HepG2 (cell line): ENCODE measurements at regions not wholly inside any gene's neighbourhood (a gene's known extent, or its start where the extent isn't known, plus 50 kb on each side); places are given as distances from the start of the nearest gene placed in this dataset.

Experiments used
- ATAC-seq: fragments of 200-7000 bp; cut with Tn5 transposase; 3 replicates; pipeline ENCODE4 v1.9.1; 2020; ENCODE audit warnings: mild to moderate bottlenecking, moderate library complexity
- BruUV-seq: library from RNA; stranded (reverse); fragments of 400-500 nt; replicated peaks from 2 replicates; lab custom pipeline; 2021; lab: Mats Ljungman, UMichigan
- CTCF ChIA-PET: fragments of 300-600 bp; formaldehyde crosslinking; extraction: SDS; loops from one replicate; lab custom pipeline; 2021; ENCODE audit warnings: low total read pairs, inconsistent platforms, low intra/inter-chr PET ratio; lab: Yijun Ruan, JAX
- POLR2A ChIA-PET: fragments of 350-600 bp; sonication (Branson Sonifier 250); formaldehyde crosslinking; loops from one replicate; lab custom pipeline; 2020; ENCODE audit warnings: antibody characterized with exemption, inconsistent platforms; lab: Yijun Ruan, JAX
- DNase-seq: peaks from one replicate; pipeline ENCODE4 v3.0.0-alpha.2; 2015; ENCODE audit warnings: low spot score
- FAIRE-seq: peaks from 3 replicates; lab custom pipeline; 2011; peaks lifted over from hg19 to GRCh38; lab: Jason Lieb, UNC
- H2AFZ ChIP-seq: one replicate; pipeline ENCODE4 v1.6.1; 2011; ENCODE audit warnings: low read length, inconsistent platforms
- H3K27ac ChIP-seq: fragments of 300-600 bp; 3 replicates; pipeline ENCODE4 v1.8.0; 2011; ENCODE audit warnings: mixed run types, mild to moderate bottlenecking, mixed read lengths, low read length, inconsistent platforms; ENCODE audit not compliant: insufficient read depth; ENCODE audit errors: extremely low read length
- H3K27me3 ChIP-seq, 2 experiments: fragments of 200-600 bp in 1 of 2; 2 replicates in 1 of 2; 3 replicates in 1 of 2; pipeline versions ENCODE4 v1.6.0 to v1.8.0; 2011; ENCODE audit warnings: low read length in 2 of 2, mild to moderate bottlenecking in 2 of 2, moderate library complexity in 2 of 2, inconsistent platforms in 1 of 2; ENCODE audit not compliant: insufficient read depth in 2 of 2, control insufficient read depth in 1 of 2
- H3K36me3 ChIP-seq, 2 experiments: fragments of 200-600 bp in 1 of 2; replicated peaks in 1 of 2; 2 replicates in 1 of 2; 3 replicates in 1 of 2; pipeline versions ENCODE4 v1.5.1 to v1.8.0; 2011; ENCODE audit warnings: low read length in 2 of 2, inconsistent platforms in 1 of 2; ENCODE audit not compliant: insufficient read depth in 2 of 2, control insufficient read depth in 1 of 2
- H3K4me1 ChIP-seq: 2 replicates; pipeline ENCODE4 v1.5.1; 2012; ENCODE audit warnings: low read length, inconsistent platforms; ENCODE audit not compliant: insufficient read depth
- H3K4me2 ChIP-seq: 2 replicates; pipeline ENCODE4 v1.6.0; 2011; ENCODE audit warnings: low read depth, low read length, inconsistent platforms
- H3K4me3 ChIP-seq, 3 experiments: fragments of 200-600 bp in 1 of 3; sonication (generic), shearing (Covaris generic) in 1 of 3; replicated peaks in 1 of 3; 2 replicates each; pipeline ENCODE4 v1.5.1; 2011 to 2016; ENCODE audit warnings: low read length in 3 of 3, inconsistent platforms in 2 of 3, low read depth in 2 of 3, mild to moderate bottlenecking in 2 of 3, control low read depth in 1 of 3, mixed read lengths in 1 of 3; ENCODE audit not compliant: insufficient read depth in 1 of 3
- H3K79me2 ChIP-seq: one replicate; pipeline ENCODE4 v1.6.1; 2011; ENCODE audit warnings: low read length, inconsistent platforms; ENCODE audit not compliant: insufficient read depth
- H3K9ac ChIP-seq: 2 replicates; pipeline ENCODE4 v1.6.0; 2011; ENCODE audit warnings: mild to moderate bottlenecking, low read depth, low read length, inconsistent platforms; ENCODE audit not compliant: insufficient read depth
- H3K9me3 ChIP-seq: 2 replicates; pipeline ENCODE4 v1.5.1; 2012; ENCODE audit warnings: mild to moderate bottlenecking, low read length
- H4K20me1 ChIP-seq: 2 replicates; pipeline ENCODE4 v1.6.0; 2011; ENCODE audit warnings: inconsistent platforms, mild to moderate bottlenecking, low read length, moderate library complexity; ENCODE audit not compliant: insufficient read depth
- CCDC6 ChIP-seq: sonication (generic); formaldehyde crosslinking; IDR thresholded peaks from 2 replicates; pipeline ENCODE4 v1.8.1; 2022; ENCODE audit warnings: mild to moderate bottlenecking, missing genetic modification reagents, moderate library complexity
- HHEX ChIP-seq: IDR thresholded peaks from 2 replicates; pipeline ENCODE4 v1.6.1; 2016; ENCODE audit warnings: control low read depth
- HNRNPH1 ChIP-seq: fragments of 200-400 bp; formaldehyde crosslinking; optimal IDR thresholded peaks from 2 replicates; pipeline ENCODE3; 2017; ENCODE audit warnings: mild to moderate bottlenecking, low read depth, low read length
- KMT2A ChIP-seq: sonication (generic); formaldehyde crosslinking; IDR thresholded peaks from 2 replicates; pipeline ENCODE4 v1.4.0; 2020; ENCODE audit warnings: missing genetic modification reagents
- NONO ChIP-seq, 2 experiments: fragments of 450-650 bp in 1 of 2; sonication (generic) in 1 of 2; formaldehyde crosslinking in 1 of 2; IDR thresholded peaks in 1 of 2; conservative IDR thresholded peaks in 1 of 2; 2 replicates each; pipeline versions ENCODE4 v1.6.1 to v1.8.0; 2017 to 2022; ENCODE audit warnings: mild to moderate bottlenecking in 1 of 2, missing genetic modification reagents in 1 of 2, moderate library complexity in 1 of 2
- STAT5B ChIP-seq: sonication (generic); formaldehyde crosslinking; IDR thresholded peaks from 2 replicates; pipeline ENCODE4 v1.4.0; 2020; ENCODE audit warnings: missing genetic modification reagents
- ZBTB7A ChIP-seq: sonication (generic); formaldehyde crosslinking; IDR thresholded peaks from 2 replicates; pipeline ENCODE4 v1.8.0; 2022; ENCODE audit warnings: mild to moderate bottlenecking, missing genetic modification reagents
- ZNF121 ChIP-seq: sonication (generic); formaldehyde crosslinking; IDR thresholded peaks from 2 replicates; pipeline ENCODE4 v1.5.0; 2020; ENCODE audit warnings: mild to moderate bottlenecking, missing genetic modification reagents
- ZNF614 ChIP-seq: IDR thresholded peaks from 2 replicates; pipeline ENCODE4 v1.6.1; 2018; ENCODE audit warnings: missing biosample characterization, missing genetic modification reagents, inconsistent platforms, borderline replicate concordance
- ZNF616 ChIP-seq: sonication (generic); formaldehyde crosslinking; IDR thresholded peaks from 2 replicates; pipeline ENCODE4 v1.5.0; 2020; ENCODE audit warnings: low read depth, mild to moderate bottlenecking, missing genetic modification reagents
- ZNF724P ChIP-seq: sonication (generic); formaldehyde crosslinking; IDR thresholded peaks from 2 replicates; pipeline ENCODE4 v1.8.0; 2022; ENCODE audit warnings: missing genetic modification reagents, borderline replicate concordance
- WGBS: methylation state at CpG from one replicate; pipeline ENCODE4 v1.1.6; 2017; ENCODE audit warnings: low lambda C conversion rate; 5-methylcytosine and 5-hydroxymethylcytosine counted together
- in situ Hi-C: cut with HindIII; loops from 2 replicates; pipeline ENCODE4 v1.10.0; 2017; ENCODE audit warnings: low pct_unique_long_range_greater_than_20kb; ENCODE audit not compliant: extremely low pct_ligation_motif_present
- intact Hi-C: fragments of 100-400 bp; cut with micrococcal nuclease; formaldehyde crosslinking; loops from one replicate; pipeline ENCODE4 v1.10.0; 2022; ENCODE audit not compliant: unreplicated experiment
- TF ChIP-seq, protein P1 (sequence below): sonication (generic); formaldehyde crosslinking; IDR thresholded peaks from 2 replicates; pipeline ENCODE4 v1.4.0; 2020; ENCODE audit warnings: mild to moderate bottlenecking, missing genetic modification reagents, borderline replicate concordance
- TF ChIP-seq, protein P2 (sequence below): sonication (generic); formaldehyde crosslinking; IDR thresholded peaks from 2 replicates; pipeline ENCODE4 v1.4.0; 2020; ENCODE audit warnings: missing genetic modification reagents, borderline replicate concordance
- TF ChIP-seq, protein P3 (sequence below): sonication (generic); formaldehyde crosslinking; conservative IDR thresholded peaks from 2 replicates; pipeline ENCODE4 v1.4.0; 2020; ENCODE audit warnings: missing genetic modification reagents

DNA sequence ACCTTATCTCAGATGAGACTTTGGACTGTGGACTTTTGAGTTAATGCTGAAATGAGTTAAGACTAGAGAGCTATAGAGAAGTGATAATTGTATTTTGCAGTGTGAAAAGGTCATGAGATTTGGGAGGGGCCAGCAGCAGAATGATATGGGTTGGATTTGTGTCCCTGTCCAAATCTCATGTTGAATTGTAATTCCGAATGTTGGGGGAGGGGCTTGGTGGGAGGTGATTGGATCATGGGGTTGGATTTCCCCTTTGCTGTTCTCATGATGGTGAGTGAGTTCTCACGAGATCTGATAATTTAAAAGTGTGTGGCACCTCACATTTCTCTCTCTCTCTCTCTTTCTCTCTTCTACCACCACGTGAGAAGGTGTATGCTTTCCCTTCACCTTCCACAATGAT, 777.8 kb upstream of the LUZP2 start (continued):
- TF ChIP-seq ZBTB7A (no peak), HHEX (CRISPR knock-in tag) (no peak), HNRNPH1 (no peak), ZNF121 (no peak), ZNF616 (CRISPR knock-in tag) (no peak)

DNA sequence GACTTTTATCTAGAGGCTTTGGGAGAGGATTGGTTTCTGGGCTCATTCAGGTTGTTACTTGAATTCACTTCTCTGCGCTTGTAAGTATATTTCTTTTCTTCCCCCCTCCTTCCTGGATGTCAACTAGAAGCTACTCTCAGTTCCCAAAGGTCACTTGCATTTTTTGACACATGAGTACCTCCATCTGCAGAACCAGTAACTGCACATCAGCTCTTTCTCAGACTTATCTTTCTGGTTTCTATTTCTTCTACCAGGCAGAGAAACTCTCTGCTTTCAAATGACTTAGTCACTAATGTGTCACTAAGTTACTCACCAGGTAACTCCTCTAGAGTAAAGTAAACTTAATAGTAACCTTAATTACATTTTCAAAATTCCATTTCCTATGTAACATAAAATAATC, 773.0 kb upstream of the LUZP2 start:
- no peak for FAIRE-seq
- no peak for DNase-seq
- Histone ChIP-seq H2AFZ (no peak overlapping the region), H3K4me1 (no peaks in the 10 kb centered on the region), H4K20me1 (no peaks in the 10 kb centered on the region), H3K79me2 (no peaks in the 10 kb centered on the region), H3K4me3 (no peak overlapping the region), H3K9me3 (peaks cover 6% of the 10 kb centered on the region; the same call in 1 of the 2 replicates), H3K36me3 (no peaks in the 10 kb centered on the region), H3K27me3 (no peaks in the 10 kb centered on the region; a peak in 1 of 5 replicates), H3K27ac (no peak overlapping the region), H3K9ac (no peak overlapping the region), H3K4me2 (no peak overlapping the region)
- BruUV-seq = no TSS peak
- ChIA-PET POLR2A (no interaction called here), CTCF (no interaction called here)
- in situ Hi-C loops = no loop called here
- 18% methylated on average over 1 of the region's 1 CpG for WGBS
- ATAC-seq = no peak
- intact Hi-C loops = no loop called here
- TF ChIP-seq ZNF724P (CRISPR knock-in tag) = no peak
- no peak for TF ChIP-seq NONO (IDR thresholded peaks at IDR 0.05)
- no peak for TF ChIP-seq NONO (CRISPR knock-in tag; conservative IDR thresholded peaks at IDR 0.05)
- no peak for TF ChIP-seq KMT2A (CRISPR knock-in tag)
- TF ChIP-seq, protein P1, sequence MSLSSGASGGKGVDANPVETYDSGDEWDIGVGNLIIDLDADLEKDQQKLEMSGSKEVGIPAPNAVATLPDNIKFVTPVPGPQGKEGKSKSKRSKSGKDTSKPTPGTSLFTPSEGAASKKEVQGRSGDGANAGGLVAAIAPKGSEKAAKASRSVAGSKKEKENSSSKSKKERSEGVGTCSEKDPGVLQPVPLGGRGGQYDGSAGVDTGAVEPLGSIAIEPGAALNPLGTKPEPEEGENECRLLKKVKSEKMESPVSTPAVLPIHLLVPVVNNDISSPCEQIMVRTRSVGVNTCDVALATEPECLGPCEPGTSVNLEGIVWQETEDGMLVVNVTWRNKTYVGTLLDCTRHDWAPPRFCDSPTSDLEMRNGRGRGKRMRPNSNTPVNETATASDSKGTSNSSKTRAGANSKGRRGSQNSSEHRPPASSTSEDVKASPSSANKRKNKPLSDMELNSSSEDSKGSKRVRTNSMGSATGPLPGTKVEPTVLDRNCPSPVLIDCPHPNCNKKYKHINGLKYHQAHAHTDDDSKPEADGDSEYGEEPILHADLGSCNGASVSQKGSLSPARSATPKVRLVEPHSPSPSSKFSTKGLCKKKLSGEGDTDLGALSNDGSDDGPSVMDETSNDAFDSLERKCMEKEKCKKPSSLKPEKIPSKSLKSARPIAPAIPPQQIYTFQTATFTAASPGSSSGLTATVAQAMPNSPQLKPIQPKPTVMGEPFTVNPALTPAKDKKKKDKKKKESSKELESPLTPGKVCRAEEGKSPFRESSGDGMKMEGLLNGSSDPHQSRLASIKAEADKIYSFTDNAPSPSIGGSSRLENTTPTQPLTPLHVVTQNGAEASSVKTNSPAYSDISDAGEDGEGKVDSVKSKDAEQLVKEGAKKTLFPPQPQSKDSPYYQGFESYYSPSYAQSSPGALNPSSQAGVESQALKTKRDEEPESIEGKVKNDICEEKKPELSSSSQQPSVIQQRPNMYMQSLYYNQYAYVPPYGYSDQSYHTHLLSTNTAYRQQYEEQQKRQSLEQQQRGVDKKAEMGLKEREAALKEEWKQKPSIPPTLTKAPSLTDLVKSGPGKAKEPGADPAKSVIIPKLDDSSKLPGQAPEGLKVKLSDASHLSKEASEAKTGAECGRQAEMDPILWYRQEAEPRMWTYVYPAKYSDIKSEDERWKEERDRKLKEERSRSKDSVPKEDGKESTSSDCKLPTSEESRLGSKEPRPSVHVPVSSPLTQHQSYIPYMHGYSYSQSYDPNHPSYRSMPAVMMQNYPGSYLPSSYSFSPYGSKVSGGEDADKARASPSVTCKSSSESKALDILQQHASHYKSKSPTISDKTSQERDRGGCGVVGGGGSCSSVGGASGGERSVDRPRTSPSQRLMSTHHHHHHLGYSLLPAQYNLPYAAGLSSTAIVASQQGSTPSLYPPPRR (CRISPR knock-in tag) = no peak
- no peak for TF ChIP-seq STAT5B (CRISPR knock-in tag)
- TF ChIP-seq, protein P2, sequence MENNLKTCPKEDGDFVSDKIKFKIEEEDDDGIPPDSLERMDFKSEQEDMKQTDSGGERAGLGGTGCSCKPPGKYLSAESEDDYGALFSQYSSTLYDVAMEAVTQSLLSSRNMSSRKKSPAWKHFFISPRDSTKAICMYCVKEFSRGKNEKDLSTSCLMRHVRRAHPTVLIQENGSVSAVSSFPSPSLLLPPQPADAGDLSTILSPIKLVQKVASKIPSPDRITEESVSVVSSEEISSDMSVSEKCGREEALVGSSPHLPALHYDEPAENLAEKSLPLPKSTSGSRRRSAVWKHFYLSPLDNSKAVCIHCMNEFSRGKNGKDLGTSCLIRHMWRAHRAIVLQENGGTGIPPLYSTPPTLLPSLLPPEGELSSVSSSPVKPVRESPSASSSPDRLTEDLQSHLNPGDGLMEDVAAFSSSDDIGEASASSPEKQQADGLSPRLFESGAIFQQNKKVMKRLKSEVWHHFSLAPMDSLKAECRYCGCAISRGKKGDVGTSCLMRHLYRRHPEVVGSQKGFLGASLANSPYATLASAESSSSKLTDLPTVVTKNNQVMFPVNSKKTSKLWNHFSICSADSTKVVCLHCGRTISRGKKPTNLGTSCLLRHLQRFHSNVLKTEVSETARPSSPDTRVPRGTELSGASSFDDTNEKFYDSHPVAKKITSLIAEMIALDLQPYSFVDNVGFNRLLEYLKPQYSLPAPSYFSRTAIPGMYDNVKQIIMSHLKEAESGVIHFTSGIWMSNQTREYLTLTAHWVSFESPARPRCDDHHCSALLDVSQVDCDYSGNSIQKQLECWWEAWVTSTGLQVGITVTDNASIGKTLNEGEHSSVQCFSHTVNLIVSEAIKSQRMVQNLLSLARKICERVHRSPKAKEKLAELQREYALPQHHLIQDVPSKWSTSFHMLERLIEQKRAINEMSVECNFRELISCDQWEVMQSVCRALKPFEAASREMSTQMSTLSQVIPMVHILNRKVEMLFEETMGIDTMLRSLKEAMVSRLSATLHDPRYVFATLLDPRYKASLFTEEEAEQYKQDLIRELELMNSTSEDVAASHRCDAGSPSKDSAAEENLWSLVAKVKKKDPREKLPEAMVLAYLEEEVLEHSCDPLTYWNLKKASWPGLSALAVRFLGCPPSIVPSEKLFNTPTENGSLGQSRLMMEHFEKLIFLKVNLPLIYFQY (CRISPR knock-in tag) = no peak
- TF ChIP-seq CCDC6 (CRISPR knock-in tag) = no peak
- TF ChIP-seq ZNF614 = no peak
- TF ChIP-seq, protein P3, sequence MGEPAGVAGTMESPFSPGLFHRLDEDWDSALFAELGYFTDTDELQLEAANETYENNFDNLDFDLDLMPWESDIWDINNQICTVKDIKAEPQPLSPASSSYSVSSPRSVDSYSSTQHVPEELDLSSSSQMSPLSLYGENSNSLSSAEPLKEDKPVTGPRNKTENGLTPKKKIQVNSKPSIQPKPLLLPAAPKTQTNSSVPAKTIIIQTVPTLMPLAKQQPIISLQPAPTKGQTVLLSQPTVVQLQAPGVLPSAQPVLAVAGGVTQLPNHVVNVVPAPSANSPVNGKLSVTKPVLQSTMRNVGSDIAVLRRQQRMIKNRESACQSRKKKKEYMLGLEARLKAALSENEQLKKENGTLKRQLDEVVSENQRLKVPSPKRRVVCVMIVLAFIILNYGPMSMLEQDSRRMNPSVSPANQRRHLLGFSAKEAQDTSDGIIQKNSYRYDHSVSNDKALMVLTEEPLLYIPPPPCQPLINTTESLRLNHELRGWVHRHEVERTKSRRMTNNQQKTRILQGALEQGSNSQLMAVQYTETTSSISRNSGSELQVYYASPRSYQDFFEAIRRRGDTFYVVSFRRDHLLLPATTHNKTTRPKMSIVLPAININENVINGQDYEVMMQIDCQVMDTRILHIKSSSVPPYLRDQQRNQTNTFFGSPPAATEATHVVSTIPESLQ (CRISPR knock-in tag) = no peak
